ENCODE measurements at regions not wholly inside any gene's neighbourhood (a gene's known extent, or its start where the extent isn't known, plus 50 kb on each side); places are given as distances from the start of the nearest gene placed in this dataset.
A peak's percentile ranks its signal among the peaks of the same experiment; 100 is the strongest.

DNA sequence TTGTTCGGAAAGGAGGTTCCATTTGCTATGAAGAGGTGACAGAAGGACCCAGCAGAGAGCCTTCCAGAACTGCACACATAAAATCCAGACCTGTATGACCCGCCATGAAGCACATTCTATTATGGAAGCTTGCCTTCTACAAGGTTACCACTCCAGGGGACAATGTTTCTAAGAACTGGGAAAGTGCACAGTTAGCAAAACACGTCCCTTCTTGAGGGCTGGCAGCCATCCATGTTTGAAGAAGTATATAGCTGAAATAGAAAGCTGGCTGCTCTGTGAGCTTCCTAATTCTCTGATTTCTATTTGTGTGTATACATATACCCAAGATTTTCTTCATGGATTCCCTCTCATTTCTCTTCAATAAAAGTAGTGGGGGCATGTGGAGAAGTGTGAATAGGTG, 74.6 kb downstream of the CNTN3 start:
- TF ChIP-seq, protein P1, sequence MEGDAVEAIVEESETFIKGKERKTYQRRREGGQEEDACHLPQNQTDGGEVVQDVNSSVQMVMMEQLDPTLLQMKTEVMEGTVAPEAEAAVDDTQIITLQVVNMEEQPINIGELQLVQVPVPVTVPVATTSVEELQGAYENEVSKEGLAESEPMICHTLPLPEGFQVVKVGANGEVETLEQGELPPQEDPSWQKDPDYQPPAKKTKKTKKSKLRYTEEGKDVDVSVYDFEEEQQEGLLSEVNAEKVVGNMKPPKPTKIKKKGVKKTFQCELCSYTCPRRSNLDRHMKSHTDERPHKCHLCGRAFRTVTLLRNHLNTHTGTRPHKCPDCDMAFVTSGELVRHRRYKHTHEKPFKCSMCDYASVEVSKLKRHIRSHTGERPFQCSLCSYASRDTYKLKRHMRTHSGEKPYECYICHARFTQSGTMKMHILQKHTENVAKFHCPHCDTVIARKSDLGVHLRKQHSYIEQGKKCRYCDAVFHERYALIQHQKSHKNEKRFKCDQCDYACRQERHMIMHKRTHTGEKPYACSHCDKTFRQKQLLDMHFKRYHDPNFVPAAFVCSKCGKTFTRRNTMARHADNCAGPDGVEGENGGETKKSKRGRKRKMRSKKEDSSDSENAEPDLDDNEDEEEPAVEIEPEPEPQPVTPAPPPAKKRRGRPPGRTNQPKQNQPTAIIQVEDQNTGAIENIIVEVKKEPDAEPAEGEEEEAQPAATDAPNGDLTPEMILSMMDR (IDR thresholded peaks at IDR 0.05; ENCODE audit: low read depth, low read length) = no peak

DNA sequence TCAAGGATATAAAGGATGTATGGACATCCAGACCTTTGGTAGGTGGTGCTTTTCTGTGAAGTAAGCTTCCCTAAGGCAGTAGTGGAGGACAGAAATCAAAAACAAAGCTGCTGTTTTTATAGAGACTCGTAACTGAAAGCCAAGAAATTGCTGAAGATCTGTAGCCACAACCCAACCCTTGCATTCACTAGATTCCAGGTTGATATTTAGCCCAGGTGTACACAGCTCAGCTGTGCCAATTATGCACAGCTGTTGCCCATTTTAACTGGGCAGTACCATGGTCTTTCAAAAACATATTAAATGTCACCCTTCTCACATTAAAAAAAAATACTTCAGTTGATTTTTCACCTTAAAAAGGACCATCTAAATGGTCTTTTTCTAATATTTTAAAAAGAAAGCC, 75.8 kb downstream of the CNTN3 start:
- TF ChIP-seq, protein P1 (IDR thresholded peaks at IDR 0.05; ENCODE audit: low read depth, low read length) = no peak
- DNase-seq (ENCODE audit: extremely low read depth, low read depth) = no peak

More for the DNA sequence above, 74.6 kb downstream of the CNTN3 start:
- no peak for DNase-seq (ENCODE audit: extremely low read depth, low read depth)

DNA sequence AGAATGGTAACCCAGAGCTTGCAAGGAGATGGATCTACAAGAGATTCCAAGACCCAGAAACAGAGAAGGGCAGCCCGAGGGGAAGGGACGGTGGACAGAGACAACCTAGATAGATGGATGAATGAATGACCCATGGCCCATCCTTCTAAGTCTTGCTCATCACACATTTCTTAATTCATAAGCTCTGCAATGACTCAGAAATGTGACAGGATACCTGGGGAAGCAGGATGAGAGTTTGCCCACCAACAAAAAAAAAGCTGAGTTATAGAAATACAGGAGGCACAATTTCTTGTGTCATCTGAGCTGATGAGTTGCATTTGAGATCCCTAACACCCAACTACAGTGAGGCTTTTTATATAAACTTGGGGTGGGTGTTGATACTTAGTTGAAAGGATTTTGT, 76.6 kb downstream of the CNTN3 start:
- TF ChIP-seq, protein P1 (IDR thresholded peaks at IDR 0.05; ENCODE audit: low read depth, low read length) = no peak
- no peak for DNase-seq (ENCODE audit: extremely low read depth, low read depth)

- peak; percentile 67 for DNase-seq (ENCODE audit: extremely low read depth, low read depth)
- TF ChIP-seq, protein P1 (IDR thresholded peaks at IDR 0.05; ENCODE audit: low read depth, low read length) = no peak
Observed at GRCh38 chr3:74537164-74537563, 77.3 kb downstream of the CNTN3 start.

DNA sequence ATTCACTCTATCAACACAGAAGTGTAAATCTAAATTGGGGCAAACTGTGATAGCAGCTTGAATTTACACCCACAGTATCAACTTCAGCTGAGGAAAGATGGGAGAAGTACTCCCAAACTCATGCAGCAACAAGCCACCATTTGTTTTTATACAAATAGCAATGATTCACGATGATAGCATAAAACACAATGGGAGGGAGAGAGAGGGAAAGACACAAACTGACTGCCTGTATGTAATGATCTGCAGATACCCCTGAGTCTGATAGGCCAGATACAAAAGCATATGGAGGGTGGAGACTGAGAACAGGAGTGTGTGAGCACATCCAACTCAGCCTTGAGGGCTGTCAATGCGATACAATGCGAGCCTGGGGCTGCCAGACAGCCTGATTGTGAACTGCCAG, 79.2 kb downstream of the CNTN3 start:
- TF ChIP-seq, protein P1 (IDR thresholded peaks at IDR 0.05; ENCODE audit: low read depth, low read length) = no peak

DNA sequence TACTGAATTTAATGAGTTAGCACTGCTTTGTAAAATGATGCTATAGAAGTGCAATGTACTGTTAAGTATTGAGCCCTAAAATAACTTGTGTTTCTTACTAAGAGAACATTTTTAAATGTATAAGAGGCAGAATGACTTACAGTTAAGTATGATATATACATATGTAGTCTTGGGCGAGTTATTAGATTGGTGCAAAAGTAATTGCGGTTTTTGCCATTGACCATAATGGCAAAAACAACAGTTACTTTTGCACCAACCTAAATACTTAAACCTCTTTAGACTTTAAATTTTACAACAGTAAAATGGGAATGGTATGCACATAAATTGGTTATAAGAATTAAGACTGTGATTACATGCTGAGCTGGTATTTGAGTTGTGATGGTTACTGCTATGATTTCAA, 79.8 kb downstream of the CNTN3 start:
- DNase-seq (ENCODE audit: extremely low read depth, low read depth) = no peak
- TF ChIP-seq, protein P1 (IDR thresholded peaks at IDR 0.05; ENCODE audit: low read depth, low read length) = no peak

More for the DNA sequence above, 79.2 kb downstream of the CNTN3 start:
- no peak for DNase-seq (ENCODE audit: extremely low read depth, low read depth)

GRCh38 chr3:74532446-74532845, 82.0 kb downstream of the CNTN3 start:
- peak; percentile 48 for DNase-seq (ENCODE audit: extremely low read depth, low read depth)

More at GRCh38 chr3:74532446-74532845, 82.0 kb downstream of the CNTN3 start:
- TF ChIP-seq, protein P1 (IDR thresholded peaks at IDR 0.05; ENCODE audit: low read depth, low read length) = no peak
